Activated naive CD4-positive, alpha-beta T cell treated with anti-CD3 and anti-CD28 coated beads, Interleukin-2, amount 50 U/mL, for 24 hours (primary cell): ENCODE measurements at regions not wholly inside any gene's neighbourhood (a gene's known extent, or its start where the extent isn't known, plus 50 kb on each side); places are given as distances from the start of the nearest gene placed in this dataset.
"Not testable (repeated sequence)": the region's sequence is repeated elsewhere in the genome, so short reads cannot be mapped to it uniquely, and the experiment has no call there.

Experiments
- H3K27ac Mint-ChIP-seq: one replicate; pipeline ENCODE4 v1.8.0; 2021; ENCODE audit warnings: mild to moderate bottlenecking, mixed read lengths
- H3K27me3 Mint-ChIP-seq: one replicate; pipeline ENCODE4 v1.8.0; 2021; ENCODE audit warnings: mixed read lengths
- H3K36me3 Mint-ChIP-seq: one replicate; pipeline ENCODE4 v1.8.0; 2021; ENCODE audit warnings: mixed read lengths
- H3K4me1 Mint-ChIP-seq: one replicate; pipeline ENCODE4 v1.8.0; 2021; ENCODE audit warnings: mixed read lengths
- H3K4me3 Mint-ChIP-seq: one replicate; pipeline ENCODE4 v1.8.0; 2021; ENCODE audit warnings: mild to moderate bottlenecking, mixed read lengths
- H3K9me3 Mint-ChIP-seq: one replicate; pipeline ENCODE4 v1.8.0; 2021; ENCODE audit warnings: mixed read lengths

- Mint-ChIP-seq H3K4me1 (no peaks in the 10 kb centered on the region), H3K27ac (no peak overlapping the region), H3K27me3 (no peaks in the 10 kb centered on the region), H3K4me3 (no peak overlapping the region), H3K36me3 (no peaks in the 10 kb centered on the region), H3K9me3 (peaks cover 6% of the 10 kb centered on the region)
These were observed 894.9 kb downstream of the NXPH1 start for GRCh38 chr7:9328296-9328695.

GRCh38 chr7:9349625-9350024, 916.2 kb downstream of the NXPH1 start:
- H3K36me3 Mint-ChIP-seq: no peaks in the 10 kb centered on the region
- no peaks in the 10 kb centered on the region for H3K4me1 Mint-ChIP-seq
- H3K4me3 Mint-ChIP-seq: no peak overlapping the region

GRCh38 chr7:9391221-9391620, 957.8 kb downstream of the NXPH1 start:
- Mint-ChIP-seq H3K4me3 (no peak overlapping the region), H3K9me3 (peaks cover 4% of the 10 kb centered on the region), H3K36me3 (no peaks in the 10 kb centered on the region), H3K4me1 (no peaks in the 10 kb centered on the region), H3K27me3 (no peaks in the 10 kb centered on the region), H3K27ac (no peak overlapping the region)

More at GRCh38 chr7:9349625-9350024, 916.2 kb downstream of the NXPH1 start:
- H3K9me3 Mint-ChIP-seq: no peaks in the 10 kb centered on the region
- H3K27me3 Mint-ChIP-seq: no peaks in the 10 kb centered on the region
- H3K27ac Mint-ChIP-seq: no peak overlapping the region

- no peaks in the 10 kb centered on the region for H3K27me3 Mint-ChIP-seq
- no peak overlapping the region for H3K4me3 Mint-ChIP-seq
- H3K36me3 Mint-ChIP-seq: no peaks in the 10 kb centered on the region
- no peaks in the 10 kb centered on the region for H3K4me1 Mint-ChIP-seq
- H3K9me3 Mint-ChIP-seq: no peaks in the 10 kb centered on the region
- H3K27ac Mint-ChIP-seq: no peak overlapping the region
These were observed 958.6 kb downstream of the NXPH1 start for GRCh38 chr7:9391984-9392383.

- not testable (repeated sequence) for H3K27me3 Mint-ChIP-seq, H3K27ac Mint-ChIP-seq, H3K4me3 Mint-ChIP-seq, H3K9me3 Mint-ChIP-seq, H3K36me3 Mint-ChIP-seq, H3K4me1 Mint-ChIP-seq
These were observed 971.0 kb downstream of the NXPH1 start for GRCh38 chr7:9404386-9404785.

- no peak overlapping the region for H3K27ac Mint-ChIP-seq
These were observed 974.4 kb downstream of the NXPH1 start for GRCh38 chr7:9407816-9408215.

GRCh38 chr7:9453521-9453920, 1020.1 kb downstream of the NXPH1 start:
- H3K27me3 Mint-ChIP-seq: no peaks in the 10 kb centered on the region
- no peak overlapping the region for H3K27ac Mint-ChIP-seq
- H3K4me1 Mint-ChIP-seq: no peaks in the 10 kb centered on the region
- H3K4me3 Mint-ChIP-seq: no peak overlapping the region
- H3K36me3 Mint-ChIP-seq: no peaks in the 10 kb centered on the region
- peaks cover 5% of the 10 kb centered on the region for H3K9me3 Mint-ChIP-seq

More at GRCh38 chr7:9407816-9408215, 974.4 kb downstream of the NXPH1 start:
- H3K27me3 Mint-ChIP-seq: no peaks in the 10 kb centered on the region
- no peaks in the 10 kb centered on the region for H3K4me1 Mint-ChIP-seq
- no peak overlapping the region for H3K4me3 Mint-ChIP-seq
- H3K36me3 Mint-ChIP-seq: no peaks in the 10 kb centered on the region
- no peaks in the 10 kb centered on the region for H3K9me3 Mint-ChIP-seq

GRCh38 chr7:9488555-9488954, 1055.1 kb downstream of the NXPH1 start:
- H3K27ac Mint-ChIP-seq: no peak overlapping the region
- peaks cover 7% of the 10 kb centered on the region for H3K9me3 Mint-ChIP-seq
- no peaks in the 10 kb centered on the region for H3K36me3 Mint-ChIP-seq
- no peaks in the 10 kb centered on the region for H3K27me3 Mint-ChIP-seq
- no peak overlapping the region for H3K4me3 Mint-ChIP-seq
- H3K4me1 Mint-ChIP-seq: no peaks in the 10 kb centered on the region

- Mint-ChIP-seq H3K4me3 (no peak overlapping the region), H3K36me3 (no peaks in the 10 kb centered on the region), H3K27me3 (no peaks in the 10 kb centered on the region), H3K4me1 (no peaks in the 10 kb centered on the region), H3K9me3 (peaks cover 7% of the 10 kb centered on the region), H3K27ac (no peak overlapping the region)
These were observed 1064.9 kb downstream of the NXPH1 start for GRCh38 chr7:9498303-9498702.

GRCh38 chr7:9502269-9502668, 1068.9 kb downstream of the NXPH1 start:
- H3K9me3 Mint-ChIP-seq: peaks cover 7% of the 10 kb centered on the region
- H3K4me1 Mint-ChIP-seq: no peaks in the 10 kb centered on the region
- no peaks in the 10 kb centered on the region for H3K27me3 Mint-ChIP-seq
- H3K27ac Mint-ChIP-seq: no peak overlapping the region
- H3K4me3 Mint-ChIP-seq: no peak overlapping the region
- no peaks in the 10 kb centered on the region for H3K36me3 Mint-ChIP-seq

- no peaks in the 10 kb centered on the region for H3K27me3 Mint-ChIP-seq
- no peaks in the 10 kb centered on the region for H3K36me3 Mint-ChIP-seq
- peaks cover 7% of the 10 kb centered on the region for H3K9me3 Mint-ChIP-seq
- H3K4me1 Mint-ChIP-seq: no peaks in the 10 kb centered on the region
- H3K27ac Mint-ChIP-seq: no peak overlapping the region
- H3K4me3 Mint-ChIP-seq: no peak overlapping the region
These were observed 1071.3 kb downstream of the NXPH1 start for GRCh38 chr7:9504678-9505077.

- H3K27me3 Mint-ChIP-seq: no peaks in the 10 kb centered on the region
- H3K9me3 Mint-ChIP-seq: peaks cover 7% of the 10 kb centered on the region
- H3K4me3 Mint-ChIP-seq: no peak overlapping the region
- H3K27ac Mint-ChIP-seq: no peak overlapping the region
- no peaks in the 10 kb centered on the region for H3K4me1 Mint-ChIP-seq
- no peaks in the 10 kb centered on the region for H3K36me3 Mint-ChIP-seq
These were observed 1072.1 kb downstream of the NXPH1 start for GRCh38 chr7:9505516-9505915.

GRCh38 chr7:9507290-9507689, 1073.9 kb downstream of the NXPH1 start:
- no peaks in the 10 kb centered on the region for H3K4me1 Mint-ChIP-seq
- H3K36me3 Mint-ChIP-seq: no peaks in the 10 kb centered on the region
- no peaks in the 10 kb centered on the region for H3K27me3 Mint-ChIP-seq
- H3K4me3 Mint-ChIP-seq: no peak overlapping the region
- no peak overlapping the region for H3K27ac Mint-ChIP-seq
- peaks cover 4% of the 10 kb centered on the region for H3K9me3 Mint-ChIP-seq

GRCh38 chr7:9516662-9517061, 1083.3 kb downstream of the NXPH1 start:
- H3K4me1 Mint-ChIP-seq: no peaks in the 10 kb centered on the region
- no peak overlapping the region for H3K4me3 Mint-ChIP-seq
- H3K9me3 Mint-ChIP-seq: no peaks in the 10 kb centered on the region
- no peaks in the 10 kb centered on the region for H3K27me3 Mint-ChIP-seq
- H3K36me3 Mint-ChIP-seq: no peaks in the 10 kb centered on the region
- no peak overlapping the region for H3K27ac Mint-ChIP-seq

- Mint-ChIP-seq H3K4me3 (no peak overlapping the region), H3K4me1 (no peaks in the 10 kb centered on the region), H3K27me3 (no peaks in the 10 kb centered on the region), H3K9me3 (peaks cover 4% of the 10 kb centered on the region), H3K36me3 (no peaks in the 10 kb centered on the region), H3K27ac (no peak overlapping the region)
These were observed 1090.2 kb downstream of the NXPH1 start for GRCh38 chr7:9523579-9523978.

GRCh38 chr7:9552431-9552830, 1119.0 kb downstream of the NXPH1 start:
- not testable (repeated sequence) for H3K36me3 Mint-ChIP-seq, H3K4me3 Mint-ChIP-seq, H3K9me3 Mint-ChIP-seq, H3K27me3 Mint-ChIP-seq, H3K27ac Mint-ChIP-seq, H3K4me1 Mint-ChIP-seq

- no peaks in the 10 kb centered on the region for H3K36me3 Mint-ChIP-seq
- H3K4me1 Mint-ChIP-seq: no peaks in the 10 kb centered on the region
These were observed 1124.4 kb downstream of the NXPH1 start for GRCh38 chr7:9557853-9558252.

More at GRCh38 chr7:9557853-9558252, 1124.4 kb downstream of the NXPH1 start:
- no peak overlapping the region for H3K27ac Mint-ChIP-seq
- no peak overlapping the region for H3K4me3 Mint-ChIP-seq
- H3K27me3 Mint-ChIP-seq: no peaks in the 10 kb centered on the region
- H3K9me3 Mint-ChIP-seq: no peaks in the 10 kb centered on the region
